ENCODE measurements at regions not wholly inside any gene's neighbourhood (a gene's known extent, or its start where the extent isn't known, plus 50 kb on each side); places are given as distances from the start of the nearest gene placed in this dataset.

GRCh38 chr14:87503711-87504110, 489.3 kb downstream of the GALC start:
- no peak for DNase-seq

GRCh38 chr14:87497301-87497700, 495.7 kb downstream of the GALC start:
- no peak for DNase-seq

- no peak for DNase-seq
These were observed 499.0 kb downstream of the GALC start for GRCh38 chr14:87494010-87494409.

- DNase-seq: no peak
These were observed 500.4 kb downstream of the GALC start for GRCh38 chr14:87492561-87492960.

GRCh38 chr14:87491816-87492215, 501.2 kb downstream of the GALC start:
- no peak for DNase-seq

- no peak for DNase-seq
These were observed 503.7 kb downstream of the GALC start for GRCh38 chr14:87489196-87489819.

GRCh38 chr14:87483271-87484260, 509.4 kb downstream of the GALC start:
- DNase-seq: no peak

GRCh38 chr14:87468531-87468930, 524.5 kb downstream of the GALC start:
- DNase-seq: no peak

- no peak for DNase-seq
These were observed 525.4 kb downstream of the GALC start for GRCh38 chr14:87467578-87467977.

- DNase-seq: no peak
These were observed 527.2 kb downstream of the GALC start for GRCh38 chr14:87465770-87466169.

GRCh38 chr14:87461704-87462103, 531.3 kb downstream of the GALC start:
- no peak for DNase-seq

GRCh38 chr14:87457720-87458119, 535.3 kb downstream of the GALC start:
- DNase-seq: no peak

GRCh38 chr14:87450193-87450592, 542.8 kb downstream of the GALC start:
- no peak for DNase-seq

- DNase-seq: no peak
These were observed 544.0 kb downstream of the GALC start for GRCh38 chr14:87449016-87449415.

GRCh38 chr14:87443787-87444186, 549.2 kb downstream of the GALC start:
- DNase-seq: no peak

- DNase-seq: no peak
These were observed 549.9 kb downstream of the GALC start for GRCh38 chr14:87443039-87443438.

GRCh38 chr14:87437158-87437557, 555.8 kb downstream of the GALC start:
- no peak for DNase-seq

GRCh38 chr14:87434680-87435079, 558.3 kb downstream of the GALC start:
- no peak for DNase-seq

- DNase-seq: no peak
These were observed 559.0 kb downstream of the GALC start for GRCh38 chr14:87434011-87434410.

GRCh38 chr14:87432698-87433097, 560.3 kb downstream of the GALC start:
- no peak for DNase-seq

- no peak for DNase-seq
These were observed 562.2 kb downstream of the GALC start for GRCh38 chr14:87430810-87431209.

- DNase-seq: no peak
These were observed 562.8 kb downstream of the GALC start for GRCh38 chr14:87430214-87430613.

- no peak for DNase-seq
These were observed 573.1 kb downstream of the GALC start for GRCh38 chr14:87419925-87420324.

- no peak for DNase-seq
These were observed 581.6 kb downstream of the GALC start for GRCh38 chr14:87411370-87411769.
